Smooth muscle cell (in vitro differentiated cells): ENCODE measurements at regions not wholly inside any gene's neighbourhood (a gene's known extent, or its start where the extent isn't known, plus 50 kb on each side); places are given as distances from the start of the nearest gene placed in this dataset.

Experiments
- DNase-seq: peaks from one replicate; lab custom pipeline; 2025; ENCODE audit not compliant: unreplicated experiment; lab: John Stamatoyannopoulos, UW
- H2AFZ ChIP-seq: fragments of 200-600 bp; sonication (generic); 2 replicates; pipeline ENCODE4 v1.6.0; 2016; ENCODE audit warnings: antibody characterized with exemption, low read depth, mild to moderate bottlenecking
- H3F3A ChIP-seq: fragments of 200-600 bp; sonication (generic); 2 replicates; pipeline ENCODE4 v1.6.0; 2017; ENCODE audit warnings: antibody characterized with exemption, low read depth
- H3K27ac ChIP-seq: fragments of 200-600 bp; sonication (generic); 2 replicates; pipeline ENCODE4 v1.5.1; 2016; ENCODE audit warnings: low read depth, mild to moderate bottlenecking
- H3K27me3 ChIP-seq: fragments of 200-600 bp; sonication (generic); 2 replicates; pipeline ENCODE4 v1.6.1; 2016; ENCODE audit warnings: low read depth, mild to moderate bottlenecking
- H3K36me3 ChIP-seq: fragments of 200-600 bp; sonication (generic); 2 replicates; pipeline ENCODE4 v1.5.1; 2016; ENCODE audit warnings: low read depth
- H3K4me1 ChIP-seq: fragments of 200-600 bp; sonication (generic); 2 replicates; pipeline ENCODE4 v1.5.1; 2016; ENCODE audit warnings: low read depth
- H3K4me2 ChIP-seq: fragments of 200-600 bp; sonication (generic); 2 replicates; pipeline ENCODE4 v1.6.0; 2016; ENCODE audit warnings: mild to moderate bottlenecking
- H3K4me3 ChIP-seq: fragments of 200-600 bp; sonication (generic); 2 replicates; pipeline ENCODE4 v1.5.1; 2016; ENCODE audit warnings: mild to moderate bottlenecking
- H3K79me2 ChIP-seq: fragments of 200-600 bp; sonication (generic); 2 replicates; pipeline ENCODE4 v1.6.0; 2016; ENCODE audit warnings: low read depth, mild to moderate bottlenecking
- H3K9ac ChIP-seq: fragments of 200-600 bp; sonication (generic); 2 replicates; pipeline ENCODE4 v1.6.0; 2016; ENCODE audit warnings: low read depth
- H3K9me3 ChIP-seq: fragments of 200-600 bp; sonication (generic); replicated peaks from 2 replicates; pipeline ENCODE4 v1.5.1; 2016; ENCODE audit warnings: low read depth
- H4K20me1 ChIP-seq: fragments of 200-600 bp; sonication (generic); 2 replicates; pipeline ENCODE4 v1.6.0; 2016; ENCODE audit warnings: low read depth
- WGBS: methylation state at CpG from one replicate; pipeline ENCODE4 v1.1.7; 2016; ENCODE audit warnings: low lambda C conversion rate; 5-methylcytosine and 5-hydroxymethylcytosine counted together
- TF ChIP-seq, protein P1 (sequence below): fragments of 200-600 bp; sonication (generic); IDR thresholded peaks from 2 replicates; pipeline ENCODE4 v1.5.1; 2017; ENCODE audit warnings: borderline replicate concordance, mild to moderate bottlenecking, antibody characterized with exemption; ENCODE audit not compliant: insufficient read depth, poor library complexity, severe bottlenecking

- H4K20me1 ChIP-seq = no peaks in the 10 kb centered on the region
- H3K27me3 ChIP-seq = no peaks in the 10 kb centered on the region
- H3F3A ChIP-seq = no peaks in the 10 kb centered on the region
- TF ChIP-seq, protein P1, sequence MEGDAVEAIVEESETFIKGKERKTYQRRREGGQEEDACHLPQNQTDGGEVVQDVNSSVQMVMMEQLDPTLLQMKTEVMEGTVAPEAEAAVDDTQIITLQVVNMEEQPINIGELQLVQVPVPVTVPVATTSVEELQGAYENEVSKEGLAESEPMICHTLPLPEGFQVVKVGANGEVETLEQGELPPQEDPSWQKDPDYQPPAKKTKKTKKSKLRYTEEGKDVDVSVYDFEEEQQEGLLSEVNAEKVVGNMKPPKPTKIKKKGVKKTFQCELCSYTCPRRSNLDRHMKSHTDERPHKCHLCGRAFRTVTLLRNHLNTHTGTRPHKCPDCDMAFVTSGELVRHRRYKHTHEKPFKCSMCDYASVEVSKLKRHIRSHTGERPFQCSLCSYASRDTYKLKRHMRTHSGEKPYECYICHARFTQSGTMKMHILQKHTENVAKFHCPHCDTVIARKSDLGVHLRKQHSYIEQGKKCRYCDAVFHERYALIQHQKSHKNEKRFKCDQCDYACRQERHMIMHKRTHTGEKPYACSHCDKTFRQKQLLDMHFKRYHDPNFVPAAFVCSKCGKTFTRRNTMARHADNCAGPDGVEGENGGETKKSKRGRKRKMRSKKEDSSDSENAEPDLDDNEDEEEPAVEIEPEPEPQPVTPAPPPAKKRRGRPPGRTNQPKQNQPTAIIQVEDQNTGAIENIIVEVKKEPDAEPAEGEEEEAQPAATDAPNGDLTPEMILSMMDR = no peak
- no peak overlapping the region for H2AFZ ChIP-seq
- H3K4me2 ChIP-seq = no peak overlapping the region
- no peaks in the 10 kb centered on the region for H3K9me3 ChIP-seq
- H3K79me2 ChIP-seq = no peaks in the 10 kb centered on the region
- no peaks in the 10 kb centered on the region for H3K4me1 ChIP-seq
- no peak overlapping the region for H3K9ac ChIP-seq
- no peak for DNase-seq
- no peaks in the 10 kb centered on the region for H3K36me3 ChIP-seq
- no peak overlapping the region for H3K4me3 ChIP-seq
- H3K27ac ChIP-seq = no peak overlapping the region
Measured at GRCh38 chr5:30000231-30000630, 1193.3 kb upstream of the CDH6 start.

GRCh38 chr5:29995154-29995553 lies 1198.3 kb upstream of the CDH6 start:
- 94% methylated on average over 1 of the region's 1 CpG for WGBS
- Histone ChIP-seq H3F3A (no peaks in the 10 kb centered on the region), H3K4me2 (no peak overlapping the region)

GRCh38 chr5:29994519-29994918 lies 1199.0 kb upstream of the CDH6 start:
- WGBS = 56% methylated on average over 3 of the region's 3 CpGs
- H3K36me3 ChIP-seq = no peaks in the 10 kb centered on the region
- H3K4me1 ChIP-seq = no peaks in the 10 kb centered on the region

More at GRCh38 chr5:29995154-29995553, 1198.3 kb upstream of the CDH6 start:
- Histone ChIP-seq H3K9me3 (no peaks in the 10 kb centered on the region), H3K79me2 (no peaks in the 10 kb centered on the region), H3K27ac (no peak overlapping the region), H2AFZ (no peak overlapping the region), H3K9ac (no peak overlapping the region), H3K36me3 (no peaks in the 10 kb centered on the region), H3K4me1 (no peaks in the 10 kb centered on the region), H3K4me3 (no peak overlapping the region), H4K20me1 (no peaks in the 10 kb centered on the region), H3K27me3 (no peaks in the 10 kb centered on the region)
- TF ChIP-seq, protein P1 = no peak
- no peak for DNase-seq

GRCh38 chr5:29993286-29993685 lies 1200.2 kb upstream of the CDH6 start:
- Histone ChIP-seq H3K27ac (no peak overlapping the region), H4K20me1 (no peaks in the 10 kb centered on the region), H3F3A (no peaks in the 10 kb centered on the region), H3K9me3 (no peaks in the 10 kb centered on the region), H3K9ac (no peak overlapping the region), H3K36me3 (no peaks in the 10 kb centered on the region), H3K4me3 (no peak overlapping the region), H3K27me3 (no peaks in the 10 kb centered on the region), H3K4me2 (no peak overlapping the region), H3K79me2 (no peaks in the 10 kb centered on the region), H2AFZ (no peak overlapping the region), H3K4me1 (no peaks in the 10 kb centered on the region)
- TF ChIP-seq, protein P1 = no peak
- DNase-seq = no peak
- WGBS = 43% methylated on average over 3 of the region's 3 CpGs

More at GRCh38 chr5:29994519-29994918, 1199.0 kb upstream of the CDH6 start:
- Histone ChIP-seq H3K9me3 (no peaks in the 10 kb centered on the region), H3K4me2 (no peak overlapping the region), H2AFZ (no peak overlapping the region), H3F3A (no peaks in the 10 kb centered on the region), H3K27me3 (no peaks in the 10 kb centered on the region), H4K20me1 (no peaks in the 10 kb centered on the region), H3K79me2 (no peaks in the 10 kb centered on the region), H3K9ac (no peak overlapping the region), H3K27ac (no peak overlapping the region), H3K4me3 (no peak overlapping the region)
- no peak for DNase-seq
- TF ChIP-seq, protein P1 = no peak
